ENCODE measurements at regions not wholly inside any gene's neighbourhood (a gene's known extent, or its start where the extent isn't known, plus 50 kb on each side); places are given as distances from the start of the nearest gene placed in this dataset.
"Not testable (repeated sequence)": the region's sequence is repeated elsewhere in the genome, so short reads cannot be mapped to it uniquely, and the experiment has no call there.

DNA sequence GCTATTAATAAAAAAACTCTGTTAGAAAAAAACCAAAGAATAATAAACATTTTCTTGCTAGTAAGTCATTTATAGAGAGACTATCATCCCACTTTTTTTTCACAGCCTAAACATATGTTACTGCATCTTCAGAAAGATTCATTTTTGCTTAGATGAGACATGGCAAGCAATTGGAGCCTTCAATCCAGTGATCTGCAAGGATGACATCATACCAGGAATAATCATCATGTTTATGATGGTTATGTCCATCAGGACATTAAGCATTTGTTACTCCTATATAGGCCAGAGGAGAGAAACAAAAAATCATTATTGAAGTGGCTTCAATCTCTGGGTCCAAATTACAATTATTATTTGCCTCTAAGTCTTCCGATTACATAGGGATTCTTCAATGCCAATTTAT lies 626.3 kb upstream of the CCNG1 start:
- no peak for FAIRE-seq

DNA sequence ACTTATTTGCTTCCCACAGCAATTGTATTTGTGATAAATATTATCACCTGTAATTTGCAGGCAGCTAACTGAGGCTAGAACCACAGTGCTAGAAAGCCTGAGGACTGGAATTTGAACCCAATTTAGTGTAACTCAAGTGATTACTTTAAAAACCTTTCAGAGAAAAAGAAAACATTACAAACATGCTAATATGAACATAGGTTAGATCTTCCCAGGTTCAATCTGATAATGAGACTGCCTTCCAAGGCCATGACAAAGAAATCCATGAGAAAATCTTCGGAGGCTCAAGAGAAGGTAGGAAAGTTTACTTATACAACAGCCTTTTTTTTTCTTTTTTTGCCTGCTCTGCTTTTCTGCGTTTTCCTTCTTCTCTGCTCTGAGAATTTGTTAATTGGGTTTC lies 620.6 kb upstream of the CCNG1 start:
- FAIRE-seq: no peak

GRCh38 chr5:162817364-162817763 lies 620.0 kb upstream of the CCNG1 start:
- FAIRE-seq: no peak

DNA sequence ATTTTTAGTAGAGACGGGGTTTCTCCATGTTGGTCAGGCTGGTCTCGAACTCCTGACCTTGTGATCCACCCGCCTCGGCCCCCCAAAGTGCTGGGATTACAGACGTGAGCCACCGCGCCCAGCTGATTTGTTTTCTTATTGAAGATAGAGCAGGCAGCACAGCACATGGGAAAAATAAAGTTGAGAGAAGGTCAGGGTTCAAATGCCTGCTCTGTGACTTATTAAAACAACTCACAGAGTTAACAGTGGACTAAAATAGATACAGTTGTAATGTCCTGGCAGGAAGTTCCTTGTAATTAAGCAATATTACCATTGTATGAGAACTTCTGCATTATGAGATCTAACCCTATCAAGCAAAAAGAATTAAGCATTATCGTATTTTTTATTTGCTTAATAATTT lies 615.7 kb upstream of the CCNG1 start:
- not testable (repeated sequence) for FAIRE-seq

- no peak for FAIRE-seq
Measured at GRCh38 chr5:162824360-162824759, 613.0 kb upstream of the CCNG1 start.

DNA sequence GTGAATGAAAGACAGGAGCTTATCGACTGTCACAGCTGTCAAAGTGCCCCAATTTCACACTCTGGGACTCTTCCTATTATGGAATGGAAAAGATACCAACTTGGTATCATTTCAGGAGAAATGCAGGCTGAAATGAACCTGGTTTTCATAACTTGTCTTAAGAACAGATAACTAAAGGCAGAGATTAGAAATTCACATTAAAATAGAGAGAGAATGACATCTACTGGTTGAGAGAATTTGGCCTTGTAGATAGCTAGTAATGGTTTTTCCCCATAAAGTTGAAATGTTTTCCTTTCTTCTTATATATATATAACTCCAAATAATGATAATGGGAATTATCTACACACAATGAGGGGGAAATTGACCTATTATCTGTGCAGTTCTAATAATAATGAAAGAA lies 600.2 kb upstream of the CCNG1 start:
- FAIRE-seq: no peak

GRCh38 chr5:162842727-162843126 lies 594.7 kb upstream of the CCNG1 start:
- no peak for FAIRE-seq

GRCh38 chr5:162852134-162852533 lies 585.3 kb upstream of the CCNG1 start:
- no peak for FAIRE-seq

DNA sequence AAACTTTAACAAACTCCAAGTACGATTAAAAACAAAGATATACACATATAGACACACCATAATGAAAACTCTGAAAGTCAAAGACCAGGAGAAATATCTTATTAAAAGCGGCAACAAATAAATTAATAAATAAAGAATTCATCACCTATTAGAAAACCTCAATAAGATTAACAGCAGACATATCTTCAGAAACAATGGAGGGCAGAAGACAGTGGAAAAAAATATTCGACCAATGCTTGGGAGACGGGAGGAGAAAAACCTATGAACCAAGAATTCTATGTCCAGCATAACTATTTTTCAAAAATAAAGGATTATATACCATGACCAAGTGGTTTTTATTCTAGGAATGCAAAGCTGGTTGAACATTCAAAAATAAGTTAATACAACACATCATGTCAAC lies 578.6 kb upstream of the CCNG1 start:
- FAIRE-seq: no peak

GRCh38 chr5:162870966-162871365 lies 566.4 kb upstream of the CCNG1 start:
- no peak for FAIRE-seq

- no peak for FAIRE-seq
Measured at GRCh38 chr5:162882629-162883028, 554.8 kb upstream of the CCNG1 start.

DNA sequence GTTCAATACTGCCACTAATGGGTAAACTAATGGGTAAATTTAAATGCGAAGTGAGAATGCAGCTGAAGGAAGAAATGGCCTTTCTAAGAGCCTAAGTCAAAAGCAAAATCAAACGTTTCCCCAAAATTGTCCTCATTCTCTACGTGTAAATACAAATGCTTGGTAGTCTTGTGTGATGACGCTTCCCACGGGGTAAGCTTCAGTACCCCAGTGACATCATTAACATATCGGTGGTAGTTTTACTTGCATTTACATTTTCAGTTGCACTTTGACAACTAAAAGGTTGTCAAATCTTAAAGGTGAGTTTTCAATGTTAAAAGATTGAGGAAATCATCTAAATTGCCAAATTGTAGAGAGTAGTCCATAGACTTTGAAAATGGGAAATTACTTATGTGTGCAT lies 550.7 kb upstream of the CCNG1 start:
- FAIRE-seq: no peak

DNA sequence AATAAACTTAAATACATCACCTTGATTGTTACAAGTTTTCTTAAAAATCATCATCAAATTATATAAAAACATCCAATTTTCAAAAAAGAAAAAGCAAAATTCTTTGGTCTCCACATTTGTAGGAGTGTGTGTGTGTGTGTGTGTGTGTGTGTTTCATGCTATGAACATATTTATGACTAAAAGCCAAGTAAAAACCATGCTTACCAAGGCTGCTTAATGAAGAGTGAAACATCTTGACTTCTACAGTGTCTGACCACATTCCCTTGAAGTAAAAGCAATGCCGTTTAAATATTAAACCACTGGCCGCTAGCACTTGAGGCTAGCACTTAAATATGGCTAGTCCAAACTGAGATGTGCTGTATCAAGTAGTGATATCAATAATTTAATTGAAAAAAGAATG lies 549.1 kb upstream of the CCNG1 start:
- FAIRE-seq: no peak

DNA sequence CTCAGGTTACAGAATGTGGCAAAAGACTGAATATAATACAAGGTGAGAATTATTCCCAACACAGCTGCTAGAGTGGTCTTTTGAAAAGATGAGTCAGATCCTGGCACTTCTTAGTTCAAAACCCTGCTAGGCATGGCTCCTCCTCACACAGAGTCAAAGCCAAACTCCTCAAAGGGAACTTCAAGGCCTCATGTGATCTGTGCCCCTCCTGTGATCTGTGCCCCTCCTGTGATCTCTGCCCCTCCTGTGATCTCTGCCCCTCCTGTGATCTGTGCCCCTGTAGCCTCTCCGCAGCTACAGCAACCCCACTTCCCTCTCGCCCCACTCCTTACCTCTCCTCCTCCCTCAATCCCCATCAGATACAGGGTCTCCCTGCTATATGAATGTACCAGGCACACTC lies 525.5 kb upstream of the CCNG1 start:
- no peak for FAIRE-seq

- FAIRE-seq: no peak
Measured at GRCh38 chr5:162916368-162916767, 521.0 kb upstream of the CCNG1 start.

DNA sequence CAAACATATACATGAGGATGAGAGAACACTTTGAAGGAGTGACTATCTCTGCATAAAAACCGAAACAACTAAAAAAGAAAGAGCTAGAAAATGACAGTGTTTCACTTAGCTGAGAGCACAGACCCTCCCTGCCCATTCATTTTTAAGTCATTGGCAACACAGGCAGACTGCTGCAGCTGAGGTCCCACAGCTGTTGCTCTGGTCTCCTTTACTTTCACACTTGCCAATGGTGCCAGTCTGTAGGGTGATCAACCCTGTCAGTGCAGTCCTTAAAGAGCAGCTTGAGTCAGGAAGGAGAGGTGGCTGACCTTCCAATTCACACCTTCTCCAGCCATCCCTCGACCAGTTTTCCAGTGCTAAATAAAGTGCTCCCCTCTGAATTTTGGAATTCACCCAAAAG lies 508.3 kb upstream of the CCNG1 start:
- FAIRE-seq: no peak

- no peak for FAIRE-seq
Measured at GRCh38 chr5:162931501-162931900, 505.9 kb upstream of the CCNG1 start.

DNA sequence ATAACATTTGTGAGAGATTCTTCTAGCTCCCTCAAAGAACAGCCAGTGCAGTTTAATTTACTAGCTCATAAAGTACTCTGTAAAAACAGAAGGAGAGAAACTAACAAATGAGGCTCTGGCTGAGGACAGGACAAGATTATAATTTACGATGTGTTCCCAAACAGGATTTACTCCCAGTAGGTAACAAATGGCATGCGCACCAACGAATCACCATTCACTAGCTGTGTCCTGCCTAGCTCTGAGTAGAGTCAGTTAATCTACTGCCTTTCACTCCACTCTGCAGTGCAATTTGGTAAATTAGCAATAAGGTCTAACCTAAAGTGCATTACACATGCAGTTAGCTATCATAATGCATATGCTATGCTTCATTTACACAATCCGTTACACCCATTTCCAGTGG lies 497.4 kb upstream of the CCNG1 start:
- no peak for FAIRE-seq

DNA sequence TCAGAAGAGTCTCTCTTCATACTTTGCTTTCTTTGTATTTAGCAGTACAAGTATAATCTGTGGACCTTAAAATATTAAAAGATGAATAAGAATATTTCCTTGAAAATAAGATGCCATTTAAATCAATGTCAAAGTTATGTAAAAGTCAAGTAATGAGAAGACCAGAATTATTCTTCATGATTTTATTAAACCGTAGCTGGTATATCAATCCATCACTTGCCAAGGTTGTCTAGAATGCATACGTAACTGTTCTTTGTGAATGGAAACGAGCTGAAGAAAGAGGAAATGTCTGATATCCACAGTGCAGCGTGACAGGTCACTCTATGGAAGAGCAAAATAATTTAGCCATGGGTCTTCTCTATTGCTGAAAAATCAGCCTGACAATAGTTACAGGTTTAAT lies 488.7 kb upstream of the CCNG1 start:
- FAIRE-seq: no peak

DNA sequence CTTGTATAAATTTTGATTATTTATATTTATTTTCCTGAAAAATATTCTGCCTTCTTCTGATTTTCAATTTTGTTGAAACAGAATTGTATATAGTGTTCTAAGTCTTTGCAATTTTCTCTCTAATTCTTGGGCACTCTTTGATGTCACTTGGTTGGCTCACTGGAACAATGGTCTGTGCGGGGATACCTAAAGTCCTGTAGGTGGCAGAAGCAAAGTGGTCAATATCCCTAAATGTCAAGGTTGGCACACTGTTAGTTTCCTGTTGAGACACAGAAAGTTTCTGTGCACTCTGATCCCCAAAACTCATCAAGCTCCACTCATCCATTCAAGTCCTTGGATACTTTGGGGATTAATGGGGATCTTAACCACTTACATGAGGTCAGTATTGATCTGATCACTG lies 480.8 kb upstream of the CCNG1 start:
- no peak for FAIRE-seq

GRCh38 chr5:162964144-162964543 lies 473.3 kb upstream of the CCNG1 start:
- not testable (repeated sequence) for FAIRE-seq

DNA sequence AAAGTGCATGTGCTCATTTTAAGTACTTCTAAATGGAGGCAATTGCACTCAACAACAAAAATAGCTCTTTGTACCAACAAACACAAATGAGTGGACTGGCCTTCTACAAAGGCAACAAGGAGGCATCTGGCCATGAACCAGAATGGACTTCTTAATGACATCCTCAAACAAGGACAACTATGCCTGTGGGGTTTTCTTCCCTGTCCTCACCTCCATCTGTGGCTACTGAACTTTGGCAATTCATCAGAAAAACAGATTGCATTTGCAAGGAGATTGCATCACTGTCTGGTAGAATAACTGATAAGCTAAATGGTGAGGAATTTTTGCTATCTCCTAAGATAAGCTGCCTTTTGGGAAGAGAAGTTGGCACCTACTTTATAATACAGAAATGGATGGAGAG lies 447.3 kb upstream of the CCNG1 start:
- no peak for FAIRE-seq

DNA sequence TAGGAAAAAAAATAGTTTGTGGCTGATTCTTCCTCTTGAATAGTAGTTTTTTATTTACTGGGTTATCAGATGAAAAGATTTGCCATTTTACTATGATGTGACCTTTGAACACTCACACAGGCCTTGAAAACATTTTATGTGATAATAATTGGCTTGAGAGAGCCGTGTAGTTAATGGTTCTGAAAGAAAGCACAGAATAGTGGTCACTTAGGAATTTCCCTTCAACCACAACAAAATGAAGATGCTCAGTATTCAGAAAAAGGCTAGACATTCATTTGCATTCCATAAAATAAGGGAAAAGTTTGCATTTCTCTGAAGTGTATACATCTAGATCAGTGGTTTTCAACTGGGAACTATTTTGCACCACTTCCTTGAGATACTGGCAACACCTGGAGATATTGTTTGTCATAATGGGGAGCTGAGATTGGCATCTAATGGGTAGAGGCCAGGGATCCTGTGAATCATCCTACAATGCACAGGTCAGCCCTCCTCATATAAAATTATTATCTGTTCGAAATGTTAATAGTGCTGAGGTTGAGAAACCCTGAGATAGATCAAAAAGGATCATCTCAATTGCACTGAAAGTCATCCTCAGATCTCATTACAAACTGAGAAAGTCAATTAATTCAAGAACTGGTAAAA lies 446.4 kb upstream of the CCNG1 start:
- no peak for FAIRE-seq

- no peak for FAIRE-seq
Measured at GRCh38 chr5:162995568-162995967, 441.8 kb upstream of the CCNG1 start.

DNA sequence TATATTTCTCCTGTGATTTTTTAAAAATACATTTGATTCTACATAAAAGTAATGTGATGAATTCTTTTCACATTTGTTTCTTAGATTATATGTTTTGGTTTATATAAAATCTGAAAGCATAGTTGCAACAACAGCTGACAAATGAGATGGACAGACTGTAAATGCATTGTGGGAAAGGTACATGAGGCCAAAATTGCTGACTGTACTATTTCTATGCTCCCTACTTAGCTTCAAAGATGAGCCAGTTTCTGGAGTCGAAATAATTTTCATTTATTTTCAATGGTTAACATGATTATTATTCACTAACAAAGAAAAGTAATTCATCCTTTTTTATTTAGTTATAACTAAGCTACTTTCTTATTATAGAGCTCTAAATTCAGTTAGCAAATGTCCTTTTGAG lies 441.3 kb upstream of the CCNG1 start:
- FAIRE-seq: no peak

GRCh38 chr5:163005949-163006348 lies 431.4 kb upstream of the CCNG1 start:
- no peak for FAIRE-seq

Data from G401.6 (cell line).